ENCODE measurements at regions not wholly inside any gene's neighbourhood (a gene's known extent, or its start where the extent isn't known, plus 50 kb on each side); places are given as distances from the start of the nearest gene placed in this dataset.

- Histone ChIP-seq H3K27ac (no peak overlapping the region), H3K27me3 (replicated peaks; ENCODE audit: insufficient read depth) (no peaks in the 10 kb centered on the region), H3K4me3 (no peak overlapping the region), H3K36me3 (no peaks in the 10 kb centered on the region), H3K9me3 (no peaks in the 10 kb centered on the region), H3K4me1 (replicated peaks) (no peaks in the 10 kb centered on the region)
- intact Hi-C loops (cut with DNase I), result no loop called here
- DNase-seq (ENCODE audit: low spot score), result no peak
- 69% methylated on average over 2 of the region's 2 CpGs for WGBS
- no peak for TF ChIP-seq POLR2AphosphoS5 (IDR thresholded peaks at IDR 0.05)
These were observed 134.2 kb upstream of the RGMB start for GRCh38 chr5:98639274-98639673.

GRCh38 chr5:98641671-98642070, 131.8 kb upstream of the RGMB start:
- Histone ChIP-seq H3K9me3 (no peaks in the 10 kb centered on the region), H3K27ac (no peak overlapping the region), H3K36me3 (no peaks in the 10 kb centered on the region), H3K4me3 (no peak overlapping the region), H3K4me1 (replicated peaks) (no peaks in the 10 kb centered on the region), H3K27me3 (replicated peaks; ENCODE audit: insufficient read depth) (no peaks in the 10 kb centered on the region)
- 92% methylated on average over 1 of the region's 1 CpG for WGBS
- intact Hi-C loops (cut with DNase I), result no loop called here
- TF ChIP-seq CTCF (IDR thresholded peaks at IDR 0.05) (no peak), POLR2AphosphoS5 (IDR thresholded peaks at IDR 0.05) (no peak), POLR2A (IDR thresholded peaks at IDR 0.05) (no peak)
- no peak for DNase-seq (ENCODE audit: low spot score)

- no peak for TF ChIP-seq CTCF (IDR thresholded peaks at IDR 0.05)
- TF ChIP-seq POLR2A (IDR thresholded peaks at IDR 0.05), result no peak
- Histone ChIP-seq H3K36me3 (no peaks in the 10 kb centered on the region), H3K27ac (no peak overlapping the region), H3K9me3 (no peaks in the 10 kb centered on the region), H3K4me1 (replicated peaks) (no peaks in the 10 kb centered on the region), H3K27me3 (replicated peaks; ENCODE audit: insufficient read depth) (no peaks in the 10 kb centered on the region), H3K4me3 (no peak overlapping the region)
- DNase-seq (ENCODE audit: low spot score), result no peak
- WGBS, result 91% methylated on average over 1 of the region's 1 CpG
- intact Hi-C loops (cut with DNase I), result no loop called here
These were observed 129.9 kb upstream of the RGMB start for GRCh38 chr5:98643569-98643968.

GRCh38 chr5:98651715-98652114, 121.7 kb upstream of the RGMB start:
- DNase-seq (ENCODE audit: low spot score), result no peak
- H3K4me1 ChIP-seq (replicated peaks), result no peaks in the 10 kb centered on the region
- WGBS, result 58% methylated on average over 3 of the region's 3 CpGs
- H3K27ac ChIP-seq, result no peak overlapping the region
- H3K27me3 ChIP-seq (replicated peaks; ENCODE audit: insufficient read depth), result no peaks in the 10 kb centered on the region
- TF ChIP-seq POLR2A (IDR thresholded peaks at IDR 0.05) (no peak), POLR2AphosphoS5 (IDR thresholded peaks at IDR 0.05) (no peak), CTCF (IDR thresholded peaks at IDR 0.05) (no peak)
- intact Hi-C loops (cut with DNase I), result no loop called here
- H3K9me3 ChIP-seq, result no peaks in the 10 kb centered on the region
- no peak overlapping the region for H3K4me3 ChIP-seq
- no peaks in the 10 kb centered on the region for H3K36me3 ChIP-seq

GRCh38 chr5:98656125-98656795, 117.2 kb upstream of the RGMB start:
- no peaks in the 10 kb centered on the region for H3K4me1 ChIP-seq (replicated peaks)
- TF ChIP-seq POLR2A (IDR thresholded peaks at IDR 0.05) (no peak), POLR2AphosphoS5 (IDR thresholded peaks at IDR 0.05) (no peak), CTCF (IDR thresholded peaks at IDR 0.05) (no peak)
- intact Hi-C loops (cut with DNase I), result no loop called here
- no peaks in the 10 kb centered on the region for H3K27me3 ChIP-seq (replicated peaks; ENCODE audit: insufficient read depth)
- H3K9me3 ChIP-seq, result no peaks in the 10 kb centered on the region
- H3K36me3 ChIP-seq, result no peaks in the 10 kb centered on the region
- WGBS, result 65% methylated on average over 3 of the region's 3 CpGs
- no peak for DNase-seq (ENCODE audit: low spot score)
- H3K27ac ChIP-seq, result no peak overlapping the region
- no peak overlapping the region for H3K4me3 ChIP-seq
